Erythroblast (primary cell): ENCODE measurements at regions not wholly inside any gene's neighbourhood (a gene's known extent, or its start where the extent isn't known, plus 50 kb on each side); places are given as distances from the start of the nearest gene placed in this dataset.

ENCODE experiments used
- GATA1 ChIP-seq: IDR thresholded peaks from 2 replicates; pipeline ENCODE4 v1.6.1; 2011; ENCODE audit warnings: low read depth, mild to moderate bottlenecking, control low read depth, low read length, moderate library complexity
- POLR2A ChIP-seq: IDR thresholded peaks from 2 replicates; pipeline ENCODE4 v1.6.1; 2011; ENCODE audit warnings: mild to moderate bottlenecking, low read length

DNA sequence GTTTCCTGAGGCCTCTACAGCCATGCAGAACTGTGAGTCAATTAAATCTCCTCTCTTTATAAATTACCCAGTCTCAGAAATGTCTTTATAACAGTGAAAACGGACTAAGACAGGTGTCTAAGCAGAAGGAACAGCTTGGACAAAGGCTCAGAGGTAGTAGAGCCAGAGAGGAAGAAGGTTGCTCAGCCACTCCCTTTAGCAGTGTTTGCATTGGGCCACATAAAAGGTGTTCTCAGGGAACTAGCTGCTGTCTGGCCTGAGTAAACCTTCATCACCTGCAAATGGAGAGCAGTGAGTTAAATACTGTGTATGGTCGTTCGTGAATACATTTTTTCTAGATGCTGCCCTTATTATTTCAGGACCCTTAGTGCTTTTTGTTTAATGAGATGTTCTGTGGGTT is 383.4 kb downstream of the EFNB2 start:
- TF ChIP-seq POLR2A: no peak
- TF ChIP-seq GATA1: no peak
